Sciatic nerve (tissue), 2 donors: ENCODE measurements at regions not wholly inside any gene's neighbourhood (a gene's known extent, or its start where the extent isn't known, plus 50 kb on each side); places are given as distances from the start of the nearest gene placed in this dataset.
"Not testable (repeated sequence)": the region's sequence is repeated elsewhere in the genome, so short reads cannot be mapped to it uniquely, and the experiment has no call there.

ENCODE experiments used
- ATAC-seq: fragments of 200-7000 bp; cut with Tn5 transposase; one replicate; pipeline ENCODE4 v1.9.1; 2020; ENCODE audit warnings: mild to moderate bottlenecking, moderate library complexity
- DNase-seq: peaks from one replicate; pipeline ENCODE4 v3.0.0-alpha.2; 2020; ENCODE audit warnings: low spot score
- intact Hi-C: fragments of 100-400 bp; cut with DNase I; formaldehyde crosslinking; loops from one replicate; pipeline ENCODE4 v1.14.2; 2022
- donor health status: DM: no; HTN: no; CAD: no.
- donor health status: DM: no; HTN: no; CAD: no.

GRCh38 chr11:29231991-29232390 lies 784.8 kb downstream of the KCNA4 start:
- ATAC-seq = no peak
- intact Hi-C loops = no loop called here
- no peak for DNase-seq

DNA sequence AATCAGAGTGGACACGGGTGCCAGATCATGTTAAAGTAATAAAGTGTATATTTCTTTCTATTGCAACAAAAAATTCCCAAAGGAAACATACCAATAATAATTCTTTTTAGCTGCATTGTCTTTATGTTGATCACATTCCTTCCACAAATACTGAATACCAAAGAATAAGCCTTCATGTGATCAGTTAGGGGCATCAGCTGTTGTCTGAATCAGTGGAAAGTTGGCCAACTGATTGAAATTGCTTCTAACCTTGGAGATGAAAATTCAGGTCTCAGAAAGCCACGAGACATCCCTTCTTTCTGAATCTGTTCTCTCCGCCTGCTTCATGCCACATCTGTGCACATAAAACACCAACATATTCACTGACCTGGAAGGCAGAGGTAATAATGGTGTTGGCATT lies 785.2 kb downstream of the KCNA4 start:
- intact Hi-C loops = no loop called here
- DNase-seq (no peak), ATAC-seq (no peak)

GRCh38 chr11:29227811-29228210 lies 789.0 kb downstream of the KCNA4 start:
- DNase-seq = no peak
- intact Hi-C loops = no loop called here
- no peak for ATAC-seq

DNA sequence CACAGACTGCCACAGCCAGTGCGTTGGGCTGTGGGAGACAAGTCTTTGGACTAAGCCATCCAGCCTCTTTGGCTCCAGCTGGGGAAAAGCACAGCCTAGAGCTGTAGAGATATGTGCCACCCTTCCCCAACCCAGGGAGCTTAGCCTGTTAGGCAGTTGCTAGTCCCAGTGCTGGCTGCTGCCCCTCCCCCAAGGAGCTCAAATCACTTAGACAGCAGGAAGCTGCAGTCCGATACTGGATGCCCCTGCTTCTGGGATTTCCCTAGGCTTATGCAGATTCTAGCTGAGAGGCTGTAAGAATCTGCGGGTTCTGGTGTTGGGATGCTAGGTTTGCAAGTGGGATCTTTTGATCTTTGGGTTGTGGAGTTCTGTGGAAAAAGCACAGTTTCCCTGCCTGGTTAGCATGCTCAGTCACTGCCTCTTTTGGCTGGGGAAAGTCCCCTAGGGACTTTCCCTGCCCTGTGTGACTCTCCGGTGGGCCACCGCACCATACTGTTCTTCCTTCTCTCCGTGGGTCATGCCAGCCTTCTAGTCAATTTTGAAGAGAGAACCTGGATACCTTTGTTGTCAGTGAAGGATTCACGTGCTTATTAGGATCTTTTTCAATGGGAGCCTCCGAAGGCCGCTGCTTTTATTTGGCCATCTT lies 792.0 kb downstream of the KCNA4 start:
- DNase-seq = no peak
- intact Hi-C loops = no loop called here
- ATAC-seq = no peak

- DNase-seq, intact Hi-C loops, ATAC-seq: not testable (repeated sequence)
These were observed 797.3 kb downstream of the KCNA4 start for GRCh38 chr11:29219531-29219930.

GRCh38 chr11:29217901-29218300 lies 798.9 kb downstream of the KCNA4 start:
- intact Hi-C loops = no loop called here
- DNase-seq (no peak), ATAC-seq (no peak)

GRCh38 chr11:29214833-29215232 lies 802.0 kb downstream of the KCNA4 start:
- no peak for ATAC-seq
- no peak for DNase-seq
- intact Hi-C loops = no loop called here

DNA sequence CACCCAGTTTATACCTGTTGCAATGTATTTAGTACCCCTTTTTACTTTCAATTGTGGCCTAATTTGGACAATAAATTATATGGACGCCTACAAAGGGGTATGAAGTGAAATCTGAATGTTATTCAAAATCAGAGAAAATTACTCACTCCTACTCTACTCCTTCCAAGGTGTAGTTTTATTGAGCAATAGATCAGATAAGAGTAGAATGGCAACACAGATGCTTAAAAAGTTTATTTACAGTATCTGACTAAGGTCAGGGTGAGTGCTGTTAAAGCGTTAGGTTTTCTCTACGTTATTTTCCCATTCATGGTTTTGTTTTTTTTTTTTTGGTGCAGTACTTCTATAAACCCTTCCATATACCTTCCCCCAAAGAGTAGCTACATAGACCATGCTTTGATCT lies 805.6 kb downstream of the KCNA4 start:
- ATAC-seq (no peak), DNase-seq (no peak)
- intact Hi-C loops = no loop called here

- DNase-seq (no peak), ATAC-seq (no peak)
- intact Hi-C loops = no loop called here
These were observed 806.4 kb downstream of the KCNA4 start for GRCh38 chr11:29210426-29210825.

DNA sequence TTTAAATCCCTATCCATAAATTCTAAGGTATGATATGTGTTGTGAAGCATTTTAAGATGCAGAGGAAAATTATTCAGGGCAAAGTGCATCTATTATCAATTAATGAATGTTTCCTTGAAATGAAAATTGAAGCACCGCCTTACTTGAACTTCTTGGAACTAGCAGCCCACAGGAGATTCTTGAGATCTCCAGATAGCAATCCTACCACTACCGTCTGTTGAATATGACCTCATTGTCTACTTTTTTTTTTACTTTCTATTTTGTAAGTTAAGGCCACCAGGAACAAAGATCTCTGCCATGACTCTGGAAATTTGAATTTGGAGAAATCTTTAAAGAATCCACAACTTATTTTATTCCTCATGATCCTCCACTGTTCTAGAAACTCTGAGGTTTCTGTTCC lies 808.7 kb downstream of the KCNA4 start:
- DNase-seq (no peak), ATAC-seq (no peak)
- intact Hi-C loops = no loop called here

GRCh38 chr11:29200791-29201562 lies 815.9 kb downstream of the KCNA4 start:
- DNase-seq = no peak
- intact Hi-C loops = no loop called here
- no peak for ATAC-seq

GRCh38 chr11:29190313-29190712 lies 826.5 kb downstream of the KCNA4 start:
- no peak for DNase-seq
- ATAC-seq = no peak
- intact Hi-C loops = no loop called here

DNA sequence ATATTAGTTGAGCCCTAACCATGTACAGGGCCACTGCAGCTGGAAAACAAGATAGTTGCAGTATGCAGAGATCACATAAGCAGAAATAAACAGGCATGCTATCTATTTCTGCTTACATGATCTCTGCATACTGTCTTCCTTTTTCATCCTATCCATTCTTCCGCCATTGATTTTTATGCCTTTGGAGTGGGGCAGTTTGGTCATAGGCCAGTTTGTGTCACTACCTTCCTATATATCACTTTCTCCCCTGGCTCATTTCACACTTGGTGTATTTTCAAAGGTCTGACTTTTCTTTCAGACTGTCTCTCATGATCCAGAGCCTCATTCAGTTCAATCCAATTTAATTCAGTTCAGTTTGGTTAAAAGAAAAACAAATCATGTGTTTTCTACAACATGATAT lies 829.6 kb downstream of the KCNA4 start:
- no peak for DNase-seq
- no peak for ATAC-seq
- intact Hi-C loops = no loop called here

GRCh38 chr11:29184939-29185890 lies 831.6 kb downstream of the KCNA4 start:
- no peak for ATAC-seq
- intact Hi-C loops = no loop called here
- DNase-seq = no peak

- ATAC-seq (no peak), DNase-seq (no peak)
- intact Hi-C loops = no loop called here
These were observed 833.5 kb downstream of the KCNA4 start for GRCh38 chr11:29183301-29183700.

DNA sequence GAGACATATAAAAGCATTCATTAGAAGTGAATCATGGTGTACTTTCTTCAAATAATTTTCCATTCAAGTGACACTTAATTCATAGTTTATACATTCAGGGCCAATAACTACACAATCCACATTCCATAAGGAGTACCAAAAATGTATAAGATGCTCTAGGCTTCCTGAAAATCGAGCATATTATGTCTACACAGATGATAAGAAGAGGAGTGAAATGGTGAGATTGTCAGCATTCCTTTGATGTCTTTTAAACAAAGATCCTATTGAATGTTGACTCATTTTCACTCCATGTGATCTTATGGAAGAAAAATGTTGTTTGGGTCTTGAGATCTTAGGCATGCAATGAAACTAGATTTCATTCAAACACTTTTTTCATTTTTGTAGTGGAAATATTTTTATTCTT lies 843.2 kb downstream of the KCNA4 start:
- intact Hi-C loops = no loop called here
- DNase-seq (no peak), ATAC-seq (no peak)

GRCh38 chr11:29171360-29171950 lies 845.4 kb downstream of the KCNA4 start:
- intact Hi-C loops = no loop called here
- no peak for ATAC-seq
- no peak for DNase-seq

DNA sequence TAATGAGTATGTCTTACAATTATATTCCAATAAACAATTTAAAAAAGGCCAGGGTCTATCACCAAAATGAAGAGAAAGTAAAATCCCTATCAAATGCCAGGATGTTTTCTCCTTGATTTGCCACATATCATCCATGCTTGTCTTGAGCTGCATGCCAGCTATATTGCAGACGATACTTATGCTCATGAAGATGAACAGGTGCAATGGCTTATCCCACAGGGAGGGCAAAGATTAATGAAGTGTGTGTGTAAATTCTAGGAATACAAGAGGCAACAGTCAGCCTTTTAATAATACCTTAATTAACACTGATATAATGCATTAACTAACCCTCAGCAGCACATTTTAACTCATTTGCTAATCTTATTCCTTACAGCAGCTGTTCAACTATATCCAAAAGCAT lies 850.5 kb downstream of the KCNA4 start:
- ATAC-seq (no peak), DNase-seq (no peak)
- intact Hi-C loops = no loop called here

DNA sequence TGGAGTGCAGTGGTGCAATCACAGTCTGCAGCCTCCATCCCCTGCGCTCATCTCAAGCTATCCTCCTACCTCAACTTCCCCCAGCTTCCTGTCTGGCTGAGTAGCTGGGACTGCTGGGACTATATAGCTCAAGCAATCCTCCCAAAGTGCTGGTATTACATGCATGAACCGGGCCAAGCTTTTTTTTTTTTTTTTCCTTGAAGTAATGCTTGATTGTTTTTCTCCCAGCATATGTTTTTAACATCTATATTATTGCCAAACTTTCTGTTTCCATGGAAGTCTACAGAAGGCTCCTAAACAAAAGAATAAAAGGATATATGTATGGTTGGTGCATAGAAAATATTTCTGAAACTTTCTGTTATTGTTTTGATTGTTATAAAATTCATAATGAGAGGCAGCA lies 853.6 kb downstream of the KCNA4 start:
- ATAC-seq (no peak), DNase-seq (no peak)
- intact Hi-C loops = no loop called here
